GM18873 (cell line): ENCODE measurements at regions not wholly inside any gene's neighbourhood (a gene's known extent, or its start where the extent isn't known, plus 50 kb on each side); places are given as distances from the start of the nearest gene placed in this dataset.
"Not testable (repeated sequence)": the region's sequence is repeated elsewhere in the genome, so short reads cannot be mapped to it uniquely, and the experiment has no call there.

Experiments used
- ATAC-seq: cut with Tn5 transposase; IDR thresholded peaks from one replicate; pipeline ENCODE4 v1.9.1; 2021; ENCODE audit warnings: mild to moderate bottlenecking, moderate library complexity, moderate number of reproducible peaks; ENCODE audit not compliant: unreplicated experiment, low FRiP score

- ATAC-seq: no peak
Measured at GRCh38 chr19:27744926-27745768, 1467.8 kb downstream of the UQCRFS1 start.

GRCh38 chr19:27742041-27742440, 1470.9 kb downstream of the UQCRFS1 start:
- no peak for ATAC-seq

GRCh38 chr19:27741236-27741635, 1471.7 kb downstream of the UQCRFS1 start:
- no peak for ATAC-seq

- ATAC-seq: no peak
Measured at GRCh38 chr19:27740396-27740795, 1472.6 kb downstream of the UQCRFS1 start.

- no peak for ATAC-seq
Measured at GRCh38 chr19:27738569-27739193, 1474.3 kb downstream of the UQCRFS1 start.

GRCh38 chr19:27736225-27736624, 1476.7 kb downstream of the UQCRFS1 start:
- ATAC-seq: no peak

GRCh38 chr19:27735314-27735713, 1477.6 kb downstream of the UQCRFS1 start:
- no peak for ATAC-seq

- ATAC-seq: no peak
Measured at GRCh38 chr19:27734496-27735220, 1478.3 kb downstream of the UQCRFS1 start.

GRCh38 chr19:27733551-27734266, 1479.2 kb downstream of the UQCRFS1 start:
- no peak for ATAC-seq

- no peak for ATAC-seq
Measured at GRCh38 chr19:27729332-27729731, 1483.6 kb downstream of the UQCRFS1 start.

GRCh38 chr19:27722625-27723024, 1490.3 kb downstream of the UQCRFS1 start:
- no peak for ATAC-seq

GRCh38 chr19:27720155-27720554, 1492.8 kb downstream of the UQCRFS1 start:
- no peak for ATAC-seq

GRCh38 chr19:27719034-27719433, 1493.9 kb downstream of the UQCRFS1 start:
- ATAC-seq: no peak

- no peak for ATAC-seq
Measured at GRCh38 chr19:27718234-27718633, 1494.7 kb downstream of the UQCRFS1 start.

- ATAC-seq: no peak
Measured at GRCh38 chr19:27717825-27718224, 1495.1 kb downstream of the UQCRFS1 start.

- no peak for ATAC-seq
Measured at GRCh38 chr19:27716922-27717321, 1496.0 kb downstream of the UQCRFS1 start.

GRCh38 chr19:27714857-27715256, 1498.1 kb downstream of the UQCRFS1 start:
- no peak for ATAC-seq

- ATAC-seq: no peak
Measured at GRCh38 chr19:27709496-27709895, 1503.5 kb downstream of the UQCRFS1 start.

- not testable (repeated sequence) for ATAC-seq
Measured at GRCh38 chr19:27708986-27709385, 1504.0 kb downstream of the UQCRFS1 start.

- ATAC-seq: not testable (repeated sequence)
Measured at GRCh38 chr19:27707026-27707425, 1505.9 kb downstream of the UQCRFS1 start.

- no peak for ATAC-seq
Measured at GRCh38 chr19:27705896-27706295, 1507.1 kb downstream of the UQCRFS1 start.
